Erythroblast (primary cell): ENCODE measurements at regions not wholly inside any gene's neighbourhood (a gene's known extent, or its start where the extent isn't known, plus 50 kb on each side); places are given as distances from the start of the nearest gene placed in this dataset.

Experiments
- GATA1 ChIP-seq: IDR thresholded peaks from 2 replicates; pipeline ENCODE4 v1.6.1; 2011; ENCODE audit warnings: low read depth, mild to moderate bottlenecking, control low read depth, low read length, moderate library complexity
- POLR2A ChIP-seq: IDR thresholded peaks from 2 replicates; pipeline ENCODE4 v1.6.1; 2011; ENCODE audit warnings: mild to moderate bottlenecking, low read length

- no peak for TF ChIP-seq POLR2A
- no peak for TF ChIP-seq GATA1
Observed at GRCh38 chr12:107395817-107396216, 289.8 kb upstream of the PWP1 start.
